SK-N-SH treated with all-trans-retinoic acid at 6 μM for 48 hours (cell line): ENCODE measurements at regions not wholly inside any gene's neighbourhood (a gene's known extent, or its start where the extent isn't known, plus 50 kb on each side); places are given as distances from the start of the nearest gene placed in this dataset.

Experiments
- ATAC-seq: fragments of 200-7000 bp; cut with Tn5 transposase; 3 replicates; pipeline ENCODE4 v1.9.1; 2020; ENCODE audit warnings: mild to moderate bottlenecking, moderate library complexity
- ARNTL ChIP-seq: fragments of 450-650 bp; formaldehyde crosslinking; IDR thresholded peaks from 2 replicates; pipeline ENCODE4 v1.5.0; 2020; ENCODE audit warnings: low read depth, mild to moderate bottlenecking, moderate library complexity, borderline replicate concordance
- BACH2 ChIP-seq: fragments of 250-450 bp; sonication (Bioruptor Pico); IDR thresholded peaks from 2 replicates; pipeline ENCODE4 v1.9.0; 2021; ENCODE audit warnings: mild to moderate bottlenecking, borderline replicate concordance
- CSDC2 ChIP-seq: fragments of 250-450 bp; sonication (Bioruptor Pico); IDR thresholded peaks from 2 replicates; pipeline ENCODE4 v1.5.0; 2020; ENCODE audit warnings: mild to moderate bottlenecking, moderate library complexity
- ESRRG ChIP-seq: fragments of 250-450 bp; sonication (Bioruptor Pico); IDR thresholded peaks from 2 replicates; pipeline ENCODE4 v1.6.1; 2021; ENCODE audit warnings: mild to moderate bottlenecking
- GLIS3 ChIP-seq: fragments of 250-450 bp; sonication (Bioruptor Pico); IDR thresholded peaks from 2 replicates; pipeline ENCODE4 v1.5.0; 2020; ENCODE audit warnings: mild to moderate bottlenecking, moderate library complexity
- ISL1 ChIP-seq: fragments of 250-450 bp; sonication (Bioruptor Pico); IDR thresholded peaks from 2 replicates; pipeline ENCODE4 v2.1.2; 2022; ENCODE audit warnings: mild to moderate bottlenecking, moderate library complexity
- OSR1 ChIP-seq: fragments of 250-450 bp; sonication (Bioruptor Pico); IDR thresholded peaks from 2 replicates; pipeline ENCODE4 v1.8.0; 2022; ENCODE audit warnings: moderate library complexity, mild to moderate bottlenecking, inconsistent platforms
- PPARA ChIP-seq: fragments of 250-450 bp; sonication (Bioruptor Pico); IDR thresholded peaks from 2 replicates; pipeline ENCODE4 v1.5.0; 2020; ENCODE audit warnings: mild to moderate bottlenecking, borderline replicate concordance
- RARB ChIP-seq: fragments of 250-450 bp; sonication (Bioruptor Pico); IDR thresholded peaks from 2 replicates; pipeline ENCODE4 v1.8.0; 2021; ENCODE audit warnings: mild to moderate bottlenecking, moderate library complexity
- SNAI2 ChIP-seq: fragments of 250-450 bp; sonication (Bioruptor Pico); IDR thresholded peaks from 2 replicates; pipeline ENCODE4 v1.5.0; 2020; ENCODE audit warnings: mild to moderate bottlenecking, moderate library complexity
- TCF4 ChIP-seq: fragments of 250-450 bp; sonication (Bioruptor Pico); IDR thresholded peaks from 2 replicates; pipeline ENCODE4 v1.8.0; 2021; ENCODE audit warnings: mild to moderate bottlenecking, moderate library complexity, borderline replicate concordance
- TOX ChIP-seq: fragments of 250-450 bp; sonication (Bioruptor Pico); IDR thresholded peaks from 2 replicates; pipeline ENCODE4 v1.8.0; 2021; ENCODE audit warnings: mild to moderate bottlenecking, moderate library complexity, borderline replicate concordance
- ZC3H10 ChIP-seq: fragments of 250-450 bp; sonication (Bioruptor Pico); IDR thresholded peaks from 2 replicates; pipeline ENCODE4 v1.5.1; 2021; ENCODE audit warnings: mild to moderate bottlenecking, moderate library complexity
- ZFP3 ChIP-seq: fragments of 250-450 bp; sonication (Bioruptor Pico); IDR thresholded peaks from 2 replicates; pipeline ENCODE4 v1.5.0; 2020; ENCODE audit warnings: mild to moderate bottlenecking, moderate library complexity
- ZFP30 ChIP-seq: fragments of 450-650 bp; formaldehyde crosslinking; IDR thresholded peaks from 2 replicates; pipeline ENCODE4 v1.5.0; 2022; ENCODE audit warnings: mild to moderate bottlenecking, moderate library complexity
- ZNF565 ChIP-seq: fragments of 450-650 bp; formaldehyde crosslinking; conservative IDR thresholded peaks from 2 replicates; pipeline ENCODE4 v1.5.0; 2020; ENCODE audit warnings: low read depth, mild to moderate bottlenecking, moderate library complexity
- ZNF70 ChIP-seq: fragments of 450-650 bp; formaldehyde crosslinking; IDR thresholded peaks from 2 replicates; pipeline ENCODE4 v1.5.0; 2020; ENCODE audit warnings: mild to moderate bottlenecking, moderate library complexity
- TF ChIP-seq, protein P1 (sequence below): fragments of 250-450 bp; sonication (Bioruptor Pico); IDR thresholded peaks from 2 replicates; pipeline ENCODE4 v1.5.1; 2021; ENCODE audit warnings: mild to moderate bottlenecking, moderate library complexity
- TF ChIP-seq, protein P2 (sequence below): fragments of 250-450 bp; sonication (Bioruptor Pico); IDR thresholded peaks from 2 replicates; pipeline ENCODE4 v1.8.0; 2021; ENCODE audit warnings: low read depth, mild to moderate bottlenecking, moderate library complexity, borderline replicate concordance
- TF ChIP-seq, protein P3 (sequence below): fragments of 250-450 bp; sonication (Bioruptor Pico); IDR thresholded peaks from 2 replicates; pipeline ENCODE4 v1.5.0; 2020; ENCODE audit warnings: mild to moderate bottlenecking, moderate library complexity
- TF ChIP-seq, protein P4 (sequence below): fragments of 250-450 bp; sonication (Bioruptor Pico); IDR thresholded peaks from 2 replicates; pipeline ENCODE4 v1.5.1; 2020; ENCODE audit warnings: low read depth, mild to moderate bottlenecking, moderate library complexity
- TF ChIP-seq, protein P5 (sequence below): fragments of 250-450 bp; sonication (Bioruptor Pico); IDR thresholded peaks from 2 replicates; pipeline ENCODE4 v1.8.0; 2020; ENCODE audit warnings: mild to moderate bottlenecking, moderate library complexity, borderline replicate concordance

DNA sequence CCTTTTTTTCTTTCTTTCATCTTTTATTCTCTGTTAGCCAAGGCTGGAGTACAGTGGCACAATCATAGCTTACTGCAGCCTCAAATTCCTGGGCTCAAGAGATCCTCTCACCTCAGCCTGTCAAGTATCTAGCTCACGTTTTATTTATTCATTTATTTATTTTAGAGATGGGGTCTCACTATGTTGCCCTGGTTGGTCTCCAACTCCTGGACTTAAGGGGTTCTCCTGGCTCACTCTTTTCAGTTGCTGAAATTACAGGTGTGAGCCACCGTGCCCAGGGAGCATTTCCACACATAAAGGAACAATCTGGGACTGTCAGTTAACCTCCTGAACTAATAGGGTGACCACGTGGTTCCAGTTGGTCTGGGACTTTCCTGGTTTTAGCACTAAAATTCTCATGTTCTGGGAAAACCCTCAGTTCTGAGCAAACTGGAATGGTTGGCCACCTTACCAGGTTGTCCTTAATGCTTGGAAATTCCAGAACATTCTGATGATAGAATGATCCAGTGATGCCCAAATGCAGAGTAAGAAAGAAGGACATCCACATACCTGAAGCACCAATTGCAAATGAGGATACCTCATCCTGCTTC is 105.5 kb upstream of the ZNF217 start:
- no peak for ATAC-seq

DNA sequence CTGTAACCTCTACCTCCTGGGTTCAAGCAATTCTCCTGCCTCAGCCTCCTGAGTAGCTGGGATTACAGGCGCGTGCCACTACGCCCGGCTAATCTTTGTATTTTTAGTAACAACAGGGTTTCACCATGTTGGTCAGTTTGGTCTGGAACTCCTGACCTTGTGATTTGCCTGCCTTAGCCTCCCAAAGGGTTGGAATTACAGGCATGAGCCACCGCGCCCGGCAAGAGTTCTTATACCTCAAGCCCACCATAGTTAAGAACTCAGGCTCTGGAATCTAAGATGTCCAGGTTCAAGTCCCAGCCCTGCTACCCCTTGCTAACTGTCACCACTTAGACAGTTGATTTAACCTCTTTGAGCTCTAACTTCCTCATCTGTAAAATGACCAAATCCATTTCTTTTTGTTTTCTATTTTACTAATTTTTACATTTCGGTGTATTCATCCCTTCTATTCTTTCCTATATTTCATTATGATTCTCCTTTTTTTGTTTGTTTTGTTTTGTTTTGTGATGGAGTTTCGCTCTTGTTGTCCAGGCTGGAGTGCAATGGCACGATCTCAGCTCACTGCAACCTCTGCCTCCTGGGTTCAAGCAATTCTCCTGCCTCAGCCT is 104.8 kb upstream of the ZNF217 start:
- no peak for ATAC-seq
- TF ChIP-seq PPARA = no peak
- no peak for TF ChIP-seq ARNTL
- TF ChIP-seq ZNF565 (CRISPR knock-in tag) = no peak
- TF ChIP-seq, protein P1, sequence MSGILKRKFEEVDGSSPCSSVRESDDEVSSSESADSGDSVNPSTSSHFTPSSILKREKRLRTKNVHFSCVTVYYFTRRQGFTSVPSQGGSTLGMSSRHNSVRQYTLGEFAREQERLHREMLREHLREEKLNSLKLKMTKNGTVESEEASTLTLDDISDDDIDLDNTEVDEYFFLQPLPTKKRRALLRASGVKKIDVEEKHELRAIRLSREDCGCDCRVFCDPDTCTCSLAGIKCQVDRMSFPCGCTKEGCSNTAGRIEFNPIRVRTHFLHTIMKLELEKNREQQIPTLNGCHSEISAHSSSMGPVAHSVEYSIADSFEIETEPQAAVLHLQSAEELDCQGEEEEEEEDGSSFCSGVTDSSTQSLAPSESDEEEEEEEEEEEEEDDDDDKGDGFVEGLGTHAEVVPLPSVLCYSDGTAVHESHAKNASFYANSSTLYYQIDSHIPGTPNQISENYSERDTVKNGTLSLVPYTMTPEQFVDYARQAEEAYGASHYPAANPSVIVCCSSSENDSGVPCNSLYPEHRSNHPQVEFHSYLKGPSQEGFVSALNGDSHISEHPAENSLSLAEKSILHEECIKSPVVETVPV = no peak
- TF ChIP-seq, protein P2, sequence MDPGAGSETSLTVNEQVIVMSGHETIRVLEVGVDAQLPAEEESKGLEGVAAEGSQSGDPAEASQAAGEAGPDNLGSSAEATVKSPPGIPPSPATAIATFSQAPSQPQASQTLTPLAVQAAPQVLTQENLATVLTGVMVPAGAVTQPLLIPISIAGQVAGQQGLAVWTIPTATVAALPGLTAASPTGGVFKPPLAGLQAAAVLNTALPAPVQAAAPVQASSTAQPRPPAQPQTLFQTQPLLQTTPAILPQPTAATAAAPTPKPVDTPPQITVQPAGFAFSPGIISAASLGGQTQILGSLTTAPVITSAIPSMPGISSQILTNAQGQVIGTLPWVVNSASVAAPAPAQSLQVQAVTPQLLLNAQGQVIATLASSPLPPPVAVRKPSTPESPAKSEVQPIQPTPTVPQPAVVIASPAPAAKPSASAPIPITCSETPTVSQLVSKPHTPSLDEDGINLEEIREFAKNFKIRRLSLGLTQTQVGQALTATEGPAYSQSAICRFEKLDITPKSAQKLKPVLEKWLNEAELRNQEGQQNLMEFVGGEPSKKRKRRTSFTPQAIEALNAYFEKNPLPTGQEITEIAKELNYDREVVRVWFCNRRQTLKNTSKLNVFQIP (CRISPR knock-in tag) = no peak
- no peak for TF ChIP-seq OSR1 (CRISPR knock-in tag)
- TF ChIP-seq SNAI2 (CRISPR knock-in tag) = no peak
- TF ChIP-seq ESRRG (CRISPR knock-in tag) = no peak
- TF ChIP-seq ZFP30 = no peak
- TF ChIP-seq ZNF70 (CRISPR knock-in tag) = no peak
- TF ChIP-seq, protein P3, sequence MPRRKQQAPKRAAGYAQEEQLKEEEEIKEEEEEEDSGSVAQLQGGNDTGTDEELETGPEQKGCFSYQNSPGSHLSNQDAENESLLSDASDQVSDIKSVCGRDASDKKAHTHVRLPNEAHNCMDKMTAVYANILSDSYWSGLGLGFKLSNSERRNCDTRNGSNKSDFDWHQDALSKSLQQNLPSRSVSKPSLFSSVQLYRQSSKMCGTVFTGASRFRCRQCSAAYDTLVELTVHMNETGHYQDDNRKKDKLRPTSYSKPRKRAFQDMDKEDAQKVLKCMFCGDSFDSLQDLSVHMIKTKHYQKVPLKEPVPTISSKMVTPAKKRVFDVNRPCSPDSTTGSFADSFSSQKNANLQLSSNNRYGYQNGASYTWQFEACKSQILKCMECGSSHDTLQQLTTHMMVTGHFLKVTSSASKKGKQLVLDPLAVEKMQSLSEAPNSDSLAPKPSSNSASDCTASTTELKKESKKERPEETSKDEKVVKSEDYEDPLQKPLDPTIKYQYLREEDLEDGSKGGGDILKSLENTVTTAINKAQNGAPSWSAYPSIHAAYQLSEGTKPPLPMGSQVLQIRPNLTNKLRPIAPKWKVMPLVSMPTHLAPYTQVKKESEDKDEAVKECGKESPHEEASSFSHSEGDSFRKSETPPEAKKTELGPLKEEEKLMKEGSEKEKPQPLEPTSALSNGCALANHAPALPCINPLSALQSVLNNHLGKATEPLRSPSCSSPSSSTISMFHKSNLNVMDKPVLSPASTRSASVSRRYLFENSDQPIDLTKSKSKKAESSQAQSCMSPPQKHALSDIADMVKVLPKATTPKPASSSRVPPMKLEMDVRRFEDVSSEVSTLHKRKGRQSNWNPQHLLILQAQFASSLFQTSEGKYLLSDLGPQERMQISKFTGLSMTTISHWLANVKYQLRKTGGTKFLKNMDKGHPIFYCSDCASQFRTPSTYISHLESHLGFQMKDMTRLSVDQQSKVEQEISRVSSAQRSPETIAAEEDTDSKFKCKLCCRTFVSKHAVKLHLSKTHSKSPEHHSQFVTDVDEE (CRISPR knock-in tag) = no peak
- no peak for TF ChIP-seq CSDC2
- no peak for TF ChIP-seq TOX
- TF ChIP-seq, protein P4, sequence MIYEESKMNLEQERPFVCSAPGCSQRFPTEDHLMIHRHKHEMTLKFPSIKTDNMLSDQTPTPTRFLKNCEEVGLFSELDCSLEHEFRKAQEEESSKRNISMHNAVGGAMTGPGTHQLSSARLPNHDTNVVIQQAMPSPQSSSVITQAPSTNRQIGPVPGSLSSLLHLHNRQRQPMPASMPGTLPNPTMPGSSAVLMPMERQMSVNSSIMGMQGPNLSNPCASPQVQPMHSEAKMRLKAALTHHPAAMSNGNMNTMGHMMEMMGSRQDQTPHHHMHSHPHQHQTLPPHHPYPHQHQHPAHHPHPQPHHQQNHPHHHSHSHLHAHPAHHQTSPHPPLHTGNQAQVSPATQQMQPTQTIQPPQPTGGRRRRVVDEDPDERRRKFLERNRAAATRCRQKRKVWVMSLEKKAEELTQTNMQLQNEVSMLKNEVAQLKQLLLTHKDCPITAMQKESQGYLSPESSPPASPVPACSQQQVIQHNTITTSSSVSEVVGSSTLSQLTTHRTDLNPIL (CRISPR knock-in tag) = no peak
- TF ChIP-seq, protein P5, sequence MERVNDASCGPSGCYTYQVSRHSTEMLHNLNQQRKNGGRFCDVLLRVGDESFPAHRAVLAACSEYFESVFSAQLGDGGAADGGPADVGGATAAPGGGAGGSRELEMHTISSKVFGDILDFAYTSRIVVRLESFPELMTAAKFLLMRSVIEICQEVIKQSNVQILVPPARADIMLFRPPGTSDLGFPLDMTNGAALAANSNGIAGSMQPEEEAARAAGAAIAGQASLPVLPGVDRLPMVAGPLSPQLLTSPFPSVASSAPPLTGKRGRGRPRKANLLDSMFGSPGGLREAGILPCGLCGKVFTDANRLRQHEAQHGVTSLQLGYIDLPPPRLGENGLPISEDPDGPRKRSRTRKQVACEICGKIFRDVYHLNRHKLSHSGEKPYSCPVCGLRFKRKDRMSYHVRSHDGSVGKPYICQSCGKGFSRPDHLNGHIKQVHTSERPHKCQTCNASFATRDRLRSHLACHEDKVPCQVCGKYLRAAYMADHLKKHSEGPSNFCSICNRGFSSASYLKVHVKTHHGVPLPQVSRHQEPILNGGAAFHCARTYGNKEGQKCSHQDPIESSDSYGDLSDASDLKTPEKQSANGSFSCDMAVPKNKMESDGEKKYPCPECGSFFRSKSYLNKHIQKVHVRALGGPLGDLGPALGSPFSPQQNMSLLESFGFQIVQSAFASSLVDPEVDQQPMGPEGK (CRISPR knock-in tag) = no peak
- no peak for TF ChIP-seq RARB (CRISPR knock-in tag)
- TF ChIP-seq ZC3H10 (CRISPR knock-in tag) = no peak
- TF ChIP-seq ISL1 = no peak
- TF ChIP-seq ZFP3 (CRISPR knock-in tag) = no peak

More for the DNA sequence above, 105.5 kb upstream of the ZNF217 start:
- TF ChIP-seq RARB (CRISPR knock-in tag) (no peak), TCF4 (no peak), ARNTL (no peak), GLIS3 (CRISPR knock-in tag) (no peak), ZNF565 (CRISPR knock-in tag) (no peak), ZNF70 (CRISPR knock-in tag) (no peak), ISL1 (no peak), BACH2 (no peak), ESRRG (CRISPR knock-in tag) (no peak)
